ENCODE measurements at regions not wholly inside any gene's neighbourhood (a gene's known extent, or its start where the extent isn't known, plus 50 kb on each side); places are given as distances from the start of the nearest gene placed in this dataset.

GRCh38 chr21:38134084-38134873 lies 122.5 kb upstream of the KCNJ15 start:
- H3K4me1 ChIP-seq (ENCODE audit: control insufficient read depth, insufficient read depth, low read length) = no peaks in the 10 kb centered on the region
- ATAC-seq = no peak
- 92% methylated on average over 3 of the region's 3 CpGs for WGBS
- intact Hi-C loops (cut with DNase I) = no loop called here
- no peak overlapping the region for H3K27ac ChIP-seq (ENCODE audit: low read length)
- no peak for DNase-seq
- H3K9me3 ChIP-seq (ENCODE audit: control insufficient read depth, low read length) = no peaks in the 10 kb centered on the region
- H3K4me3 ChIP-seq (ENCODE audit: low read length) = no peak overlapping the region
- no peaks in the 10 kb centered on the region for H3K27me3 ChIP-seq (ENCODE audit: control insufficient read depth, insufficient read depth)

DNA sequence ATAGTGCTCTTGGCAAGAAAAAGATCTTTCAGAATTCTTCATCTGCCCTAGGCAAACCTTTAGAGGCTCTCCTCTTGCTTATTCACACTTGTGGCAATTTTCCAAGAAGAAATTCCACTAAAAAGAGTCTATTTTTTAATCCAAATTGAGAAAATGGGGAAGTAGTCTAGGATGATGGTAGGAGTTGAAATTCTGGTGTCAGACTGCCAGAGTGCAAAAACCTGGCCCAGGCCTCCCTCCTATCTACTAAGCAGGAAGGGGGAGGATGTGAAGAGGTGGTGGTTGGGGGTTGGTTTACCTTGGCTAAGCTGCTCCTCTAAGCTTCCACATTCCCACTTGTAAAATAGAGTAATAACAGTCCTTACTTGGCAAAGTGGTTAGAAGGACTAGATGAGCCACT lies 120.6 kb upstream of the KCNJ15 start:
- H3K4me1 ChIP-seq (ENCODE audit: control insufficient read depth, insufficient read depth, low read length) = peaks cover 4% of the 10 kb centered on the region
- no peak overlapping the region for H3K27ac ChIP-seq (ENCODE audit: low read length)
- DNase-seq (no peak), ATAC-seq (no peak)
- H3K4me3 ChIP-seq (ENCODE audit: low read length) = no peak overlapping the region
- intact Hi-C loops (cut with DNase I) = no loop called here
- no peaks in the 10 kb centered on the region for H3K9me3 ChIP-seq (ENCODE audit: control insufficient read depth, low read length)
- H3K27me3 ChIP-seq (ENCODE audit: control insufficient read depth, insufficient read depth) = no peaks in the 10 kb centered on the region

DNA sequence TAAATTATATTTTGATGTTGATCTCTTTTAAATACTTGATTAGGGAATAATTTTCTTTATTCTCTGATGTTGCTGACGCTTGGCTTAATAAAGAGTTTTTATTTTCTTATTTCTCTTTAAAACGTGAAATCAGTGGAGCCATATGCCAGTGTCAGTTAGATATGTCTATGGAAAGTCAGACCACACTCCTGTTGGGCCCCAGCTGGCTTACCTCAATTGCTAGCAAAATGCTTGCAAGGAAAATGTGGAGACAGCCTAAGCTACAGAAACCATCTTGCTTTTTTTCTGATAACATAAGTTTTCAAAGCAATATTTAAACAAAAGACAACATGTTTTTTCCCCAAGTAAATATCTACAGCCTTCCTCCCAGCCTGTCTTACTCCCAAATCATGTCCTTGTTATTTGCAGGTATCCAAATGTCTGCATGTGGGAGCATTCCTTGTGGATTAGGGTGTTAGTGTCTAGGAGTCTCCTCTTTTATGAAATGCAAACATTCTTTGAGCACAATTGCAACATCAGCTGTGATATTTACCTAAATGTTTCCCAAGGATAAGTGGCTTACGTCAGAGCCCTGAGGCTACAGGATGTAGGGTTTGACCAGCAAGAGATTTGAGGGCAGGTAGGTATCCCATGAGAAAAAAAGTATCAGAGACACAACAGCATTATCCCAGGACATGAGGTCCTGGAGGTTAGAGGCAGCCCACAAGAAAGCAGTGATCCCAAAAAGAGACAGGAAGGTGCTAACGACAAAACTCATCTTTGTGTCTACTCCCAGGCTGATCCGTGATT lies 117.2 kb upstream of the KCNJ15 start:
- Histone ChIP-seq H3K27me3 (ENCODE audit: control insufficient read depth, insufficient read depth) (no peaks in the 10 kb centered on the region), H3K27ac (ENCODE audit: low read length) (no peak overlapping the region), H3K9me3 (ENCODE audit: control insufficient read depth, low read length) (no peaks in the 10 kb centered on the region), H3K4me3 (ENCODE audit: low read length) (no peak overlapping the region), H3K4me1 (ENCODE audit: control insufficient read depth, insufficient read depth, low read length) (peaks cover 4% of the 10 kb centered on the region)
- intact Hi-C loops (cut with DNase I) = no loop called here
- 66% methylated on average over 5 of the region's 5 CpGs for WGBS
- DNase-seq (no peak), ATAC-seq (no peak)

DNA sequence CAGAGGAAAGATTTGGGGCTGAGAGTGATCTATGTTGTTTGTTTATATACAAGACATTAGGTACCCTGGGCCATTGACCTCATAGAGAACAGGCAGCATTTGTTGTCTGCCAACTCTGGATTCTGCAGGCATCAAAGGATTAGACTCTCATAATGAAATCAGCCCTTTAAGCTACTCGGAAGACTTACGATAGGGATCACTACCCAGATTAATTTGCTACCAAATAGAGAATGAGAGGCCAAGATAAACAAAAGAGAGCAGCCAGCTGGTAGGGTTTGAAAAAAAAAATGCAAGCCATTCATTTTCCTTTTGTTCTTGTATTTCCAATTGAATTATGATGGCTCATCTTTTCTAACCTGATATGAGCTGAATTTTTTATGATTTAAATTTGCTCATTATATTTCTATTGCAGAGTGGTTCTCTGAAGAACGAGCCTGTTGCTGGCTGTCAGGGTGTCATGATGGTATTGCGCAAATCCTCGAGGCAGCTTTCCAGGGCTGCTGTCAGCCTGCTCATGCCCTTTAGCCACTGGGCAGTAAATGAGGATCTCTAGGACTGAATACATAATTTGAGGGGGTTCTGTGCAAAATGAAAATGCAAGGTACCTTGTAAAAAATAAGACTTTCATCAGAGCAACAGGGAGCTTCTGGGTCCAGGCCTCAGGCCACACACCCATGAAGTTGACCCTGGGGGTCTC lies 116.4 kb upstream of the KCNJ15 start:
- Histone ChIP-seq H3K4me1 (ENCODE audit: control insufficient read depth, insufficient read depth, low read length) (peaks cover 4% of the 10 kb centered on the region), H3K27ac (ENCODE audit: low read length) (no peak overlapping the region), H3K27me3 (ENCODE audit: control insufficient read depth, insufficient read depth) (no peaks in the 10 kb centered on the region), H3K4me3 (ENCODE audit: low read length) (no peak overlapping the region), H3K9me3 (ENCODE audit: control insufficient read depth, low read length) (no peaks in the 10 kb centered on the region)
- DNase-seq (peak; percentile 57 to 84 (median 67)), ATAC-seq (peak; percentile 79 to 81)
- 21% methylated on average over 5 of the region's 5 CpGs for WGBS
- intact Hi-C loops (cut with DNase I) = no loop called here

DNA sequence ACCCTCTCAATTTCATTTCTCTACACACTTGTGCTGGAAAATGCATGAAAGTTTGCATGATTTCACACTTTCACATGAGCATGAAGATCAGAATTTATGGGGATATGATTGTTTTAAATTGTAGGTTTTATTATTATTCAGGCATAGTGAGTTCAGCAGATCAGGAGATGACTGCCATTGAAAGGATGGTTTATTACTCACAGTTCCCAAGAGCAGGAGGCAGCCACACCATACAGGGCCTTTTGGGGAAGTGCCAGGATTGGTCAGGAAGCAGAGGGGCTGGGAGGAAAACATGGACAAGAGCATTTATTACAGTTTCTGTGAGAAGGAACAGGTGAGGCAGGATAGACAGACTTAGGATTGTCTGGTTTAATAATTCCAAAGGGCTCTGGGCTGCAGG lies 114.6 kb upstream of the KCNJ15 start:
- intact Hi-C loops (cut with DNase I) = no loop called here
- no peak overlapping the region for H3K27ac ChIP-seq (ENCODE audit: low read length)
- H3K9me3 ChIP-seq (ENCODE audit: control insufficient read depth, low read length) = no peaks in the 10 kb centered on the region
- H3K4me1 ChIP-seq (ENCODE audit: control insufficient read depth, insufficient read depth, low read length) = peaks cover 4% of the 10 kb centered on the region
- H3K27me3 ChIP-seq (ENCODE audit: control insufficient read depth, insufficient read depth) = no peaks in the 10 kb centered on the region
- H3K4me3 ChIP-seq (ENCODE audit: low read length) = no peak overlapping the region
- DNase-seq (no peak), ATAC-seq (no peak)

DNA sequence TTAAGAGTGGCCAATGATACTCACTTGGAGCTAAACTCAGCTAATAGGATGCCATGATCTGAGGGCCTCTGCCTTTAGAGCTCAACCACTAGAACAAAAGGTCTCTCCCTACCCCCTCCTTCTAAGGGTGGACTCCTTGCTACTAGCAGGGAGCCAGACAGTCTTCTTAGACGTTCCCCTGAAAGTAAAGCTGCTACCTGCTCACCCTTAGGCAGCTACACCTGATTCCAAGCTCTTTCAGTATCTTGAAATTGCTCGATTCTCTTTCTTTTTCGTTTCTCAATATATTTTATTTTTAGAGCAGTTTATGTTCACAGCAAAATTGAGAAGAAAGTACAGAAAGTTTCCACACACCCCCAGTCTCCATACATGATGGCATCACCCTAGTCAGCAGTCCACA lies 112.6 kb upstream of the KCNJ15 start:
- ATAC-seq = no peak

DNA sequence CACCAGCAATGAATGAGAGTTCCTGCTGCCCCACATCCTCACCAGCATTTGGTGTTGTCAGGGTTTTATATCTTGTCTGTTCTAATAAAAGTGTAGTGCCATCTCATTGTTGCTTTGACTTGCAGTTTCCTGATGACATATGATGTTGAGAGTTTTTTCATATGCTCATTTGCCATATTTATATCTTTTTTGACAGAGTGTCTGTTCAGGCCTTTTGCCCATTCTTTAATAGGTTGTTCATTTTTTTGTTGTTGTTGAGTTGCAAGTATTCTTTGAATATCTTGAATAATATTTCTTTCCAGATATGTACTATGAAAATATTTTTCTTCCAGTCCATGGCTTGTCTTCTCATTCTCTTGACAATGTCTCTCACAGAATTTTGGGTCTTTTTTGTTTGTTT lies 111.7 kb upstream of the KCNJ15 start:
- Histone ChIP-seq H3K4me3 (ENCODE audit: low read length) (no peak overlapping the region), H3K27me3 (ENCODE audit: control insufficient read depth, insufficient read depth) (no peaks in the 10 kb centered on the region), H3K27ac (ENCODE audit: low read length) (no peak overlapping the region), H3K9me3 (ENCODE audit: control insufficient read depth, low read length) (no peaks in the 10 kb centered on the region), H3K4me1 (ENCODE audit: control insufficient read depth, insufficient read depth, low read length) (no peaks in the 10 kb centered on the region)
- ATAC-seq (no peak), DNase-seq (no peak)
- intact Hi-C loops (cut with DNase I) = no loop called here

More for the DNA sequence above, 112.6 kb upstream of the KCNJ15 start:
- H3K27me3 ChIP-seq (ENCODE audit: control insufficient read depth, insufficient read depth) = no peaks in the 10 kb centered on the region
- H3K27ac ChIP-seq (ENCODE audit: low read length) = no peak overlapping the region
- 60% methylated on average over 3 of the region's 3 CpGs for WGBS
- intact Hi-C loops (cut with DNase I) = no loop called here
- H3K9me3 ChIP-seq (ENCODE audit: control insufficient read depth, low read length) = no peaks in the 10 kb centered on the region
- H3K4me3 ChIP-seq (ENCODE audit: low read length) = no peak overlapping the region
- H3K4me1 ChIP-seq (ENCODE audit: control insufficient read depth, insufficient read depth, low read length) = peaks cover 4% of the 10 kb centered on the region
- DNase-seq = no peak

- H3K4me1 ChIP-seq (ENCODE audit: control insufficient read depth, insufficient read depth, low read length) = no peaks in the 10 kb centered on the region
- no peak for ATAC-seq
- H3K27ac ChIP-seq (ENCODE audit: low read length) = no peak overlapping the region
- 74% methylated on average over 4 of the region's 4 CpGs for WGBS
- no peaks in the 10 kb centered on the region for H3K9me3 ChIP-seq (ENCODE audit: control insufficient read depth, low read length)
- no peak for DNase-seq
- peaks cover 7% of the 10 kb centered on the region for H3K27me3 ChIP-seq (ENCODE audit: control insufficient read depth, insufficient read depth)
- intact Hi-C loops (cut with DNase I) = no loop called here
- H3K4me3 ChIP-seq (ENCODE audit: low read length) = no peak overlapping the region
Observed at GRCh38 chr21:38147391-38147790, 109.4 kb upstream of the KCNJ15 start.

- WGBS = 33% methylated on average over 1 of the region's 1 CpG
- H3K4me1 ChIP-seq (ENCODE audit: control insufficient read depth, insufficient read depth, low read length) = no peaks in the 10 kb centered on the region
- H3K27ac ChIP-seq (ENCODE audit: low read length) = no peak overlapping the region
- ATAC-seq (no peak), DNase-seq (no peak)
- H3K9me3 ChIP-seq (ENCODE audit: control insufficient read depth, low read length) = no peaks in the 10 kb centered on the region
- peaks cover 7% of the 10 kb centered on the region for H3K27me3 ChIP-seq (ENCODE audit: control insufficient read depth, insufficient read depth)
- intact Hi-C loops (cut with DNase I) = no loop called here
- H3K4me3 ChIP-seq (ENCODE audit: low read length) = no peak overlapping the region
Observed at GRCh38 chr21:38148046-38148445, 108.7 kb upstream of the KCNJ15 start.

DNA sequence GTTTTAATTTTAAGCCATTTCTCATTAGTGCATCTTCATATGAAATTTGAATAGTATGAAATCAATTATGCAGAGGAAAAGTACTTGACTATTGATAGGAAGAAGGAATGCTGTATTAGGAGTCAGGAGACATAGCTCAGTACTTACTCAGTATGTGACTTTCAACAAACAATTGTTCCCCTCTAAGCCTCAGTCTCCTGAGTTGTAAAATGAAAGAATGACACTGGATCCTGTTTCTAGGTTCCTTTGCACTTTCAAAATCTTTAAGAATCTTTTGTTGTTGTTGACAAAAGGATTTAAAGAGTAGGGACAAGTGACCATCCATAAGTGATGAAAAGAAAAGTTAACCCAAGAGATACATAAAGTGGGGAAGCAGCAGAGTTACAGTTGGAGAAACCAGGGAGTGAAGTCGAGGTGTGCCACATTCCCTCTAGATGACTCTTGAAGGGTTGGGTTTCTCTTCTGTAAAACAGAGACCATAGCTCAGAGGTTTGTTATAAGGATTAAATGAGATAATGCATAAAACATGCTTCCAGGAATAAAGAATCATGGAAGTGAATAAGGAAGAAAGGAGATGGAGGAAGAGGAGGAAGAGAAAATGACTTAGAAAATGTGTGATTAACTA lies 105.7 kb upstream of the KCNJ15 start:
- Histone ChIP-seq H3K27ac (ENCODE audit: low read length) (no peak overlapping the region), H3K4me1 (ENCODE audit: control insufficient read depth, insufficient read depth, low read length) (no peaks in the 10 kb centered on the region), H3K4me3 (ENCODE audit: low read length) (no peak overlapping the region), H3K27me3 (ENCODE audit: control insufficient read depth, insufficient read depth) (peaks cover 7% of the 10 kb centered on the region), H3K9me3 (ENCODE audit: control insufficient read depth, low read length) (no peaks in the 10 kb centered on the region)
- ATAC-seq (no peak), DNase-seq (no peak)
- intact Hi-C loops (cut with DNase I) = loop anchor here in 1 of 4 donors (10.0 kb wide), 1 partner anchor 64 kb away; no protein-coding TSS in a partner anchor
- 65% methylated on average over 1 of the region's 1 CpG for WGBS

GRCh38 chr21:38156200-38156599 lies 100.6 kb upstream of the KCNJ15 start:
- H3K27me3 ChIP-seq (ENCODE audit: control insufficient read depth, insufficient read depth) = peaks cover 6% of the 10 kb centered on the region
- H3K27ac ChIP-seq (ENCODE audit: low read length) = no peak overlapping the region
- ATAC-seq (no peak), DNase-seq (no peak)
- H3K4me1 ChIP-seq (ENCODE audit: control insufficient read depth, insufficient read depth, low read length) = no peaks in the 10 kb centered on the region
- WGBS = 60% methylated on average over 2 of the region's 2 CpGs
- no peaks in the 10 kb centered on the region for H3K9me3 ChIP-seq (ENCODE audit: control insufficient read depth, low read length)
- H3K4me3 ChIP-seq (ENCODE audit: low read length) = no peak overlapping the region
- intact Hi-C loops (cut with DNase I) = loop anchor here in 2 of 4 donors (5.0 to 10.0 kb wide), 2 partner anchors 59 to 196 kb away; no protein-coding TSS in a partner anchor
